Fibroblast of lung (primary cell): ENCODE measurements at regions not wholly inside any gene's neighbourhood (a gene's known extent, or its start where the extent isn't known, plus 50 kb on each side); places are given as distances from the start of the nearest gene placed in this dataset.

ENCODE experiments used
- DNase-seq, 2 donors: peaks; one replicate each; pipeline versions ENCODE4 v3.0.0 to v3.0.0-alpha.2; 2010; ENCODE audit warnings: low read depth in 2 of 2
- H2AFZ ChIP-seq: 2 replicates; pipeline ENCODE4 v1.5.1; 2012; ENCODE audit warnings: low read length, control low read depth, inconsistent platforms
- H3K27ac ChIP-seq: 2 replicates; pipeline ENCODE4 v1.5.1; 2011; ENCODE audit warnings: low read length, control low read depth; ENCODE audit not compliant: insufficient read depth
- H3K27me3 ChIP-seq: 2 replicates; pipeline ENCODE4 v1.5.1; 2011; ENCODE audit warnings: mild to moderate bottlenecking, low read length; ENCODE audit not compliant: control insufficient read depth, insufficient read depth
- H3K36me3 ChIP-seq: 2 replicates; pipeline ENCODE4 v1.5.1; 2011; ENCODE audit warnings: low read length; ENCODE audit not compliant: control insufficient read depth, insufficient read depth
- H3K4me1 ChIP-seq: 2 replicates; pipeline ENCODE4 v1.5.1; 2011; ENCODE audit warnings: low read length; ENCODE audit not compliant: control insufficient read depth, insufficient read depth; ENCODE audit errors: extremely low read depth
- H3K4me2 ChIP-seq: 2 replicates; pipeline ENCODE4 v1.5.1; 2011; ENCODE audit warnings: low read length, control low read depth; ENCODE audit not compliant: insufficient read depth; ENCODE audit errors: extremely low read depth
- H3K4me3 ChIP-seq, 4 experiments: fragments of 200-600 bp in 1 of 4; sonication (generic) in 1 of 4; replicated peaks in 1 of 4; 2 replicates each; pipeline ENCODE4 v1.5.1; 2011 to 2016; ENCODE audit warnings: low read length in 4 of 4, low read depth in 3 of 4, mild to moderate bottlenecking in 3 of 4, control low read depth in 2 of 4, inconsistent platforms in 1 of 4, mixed read lengths in 1 of 4; ENCODE audit not compliant: insufficient read depth in 1 of 4; ENCODE audit errors: control extremely low read depth in 1 of 4
- H3K79me2 ChIP-seq: 2 replicates; pipeline ENCODE4 v1.5.1; 2012; ENCODE audit warnings: mild to moderate bottlenecking, low read length, inconsistent platforms; ENCODE audit not compliant: control insufficient read depth, insufficient read depth
- H3K9ac ChIP-seq: 2 replicates; pipeline ENCODE4 v1.5.1; 2011; ENCODE audit warnings: mild to moderate bottlenecking, low read length, control low read depth; ENCODE audit not compliant: insufficient read depth
- H3K9me3 ChIP-seq: 2 replicates; pipeline ENCODE4 v1.5.1; 2012; ENCODE audit warnings: low read depth, low read length; ENCODE audit not compliant: control insufficient read depth, insufficient read depth
- H4K20me1 ChIP-seq: 2 replicates; pipeline ENCODE4 v1.5.1; 2011; ENCODE audit warnings: low read length; ENCODE audit not compliant: control insufficient read depth, insufficient read depth; ENCODE audit errors: extremely low read depth
- EZH2 ChIP-seq: IDR thresholded peaks from 2 replicates; pipeline ENCODE4 v1.5.1; 2012; ENCODE audit warnings: low read length, control low read depth, mild to moderate bottlenecking; ENCODE audit errors: missing control alignments
- TF ChIP-seq, protein P1 (sequence below), 2 donors: IDR thresholded peaks in 1 of 2; conservative IDR thresholded peaks in 1 of 2; 1 replicate in 1 of 2; 2 replicates in 1 of 2; pipeline ENCODE4 v1.5.1; 2011 to 2012; ENCODE audit warnings: low read length in 2 of 2, control low read depth in 1 of 2, inconsistent platforms in 1 of 2, low read depth in 1 of 2, mild to moderate bottlenecking in 1 of 2

DNA sequence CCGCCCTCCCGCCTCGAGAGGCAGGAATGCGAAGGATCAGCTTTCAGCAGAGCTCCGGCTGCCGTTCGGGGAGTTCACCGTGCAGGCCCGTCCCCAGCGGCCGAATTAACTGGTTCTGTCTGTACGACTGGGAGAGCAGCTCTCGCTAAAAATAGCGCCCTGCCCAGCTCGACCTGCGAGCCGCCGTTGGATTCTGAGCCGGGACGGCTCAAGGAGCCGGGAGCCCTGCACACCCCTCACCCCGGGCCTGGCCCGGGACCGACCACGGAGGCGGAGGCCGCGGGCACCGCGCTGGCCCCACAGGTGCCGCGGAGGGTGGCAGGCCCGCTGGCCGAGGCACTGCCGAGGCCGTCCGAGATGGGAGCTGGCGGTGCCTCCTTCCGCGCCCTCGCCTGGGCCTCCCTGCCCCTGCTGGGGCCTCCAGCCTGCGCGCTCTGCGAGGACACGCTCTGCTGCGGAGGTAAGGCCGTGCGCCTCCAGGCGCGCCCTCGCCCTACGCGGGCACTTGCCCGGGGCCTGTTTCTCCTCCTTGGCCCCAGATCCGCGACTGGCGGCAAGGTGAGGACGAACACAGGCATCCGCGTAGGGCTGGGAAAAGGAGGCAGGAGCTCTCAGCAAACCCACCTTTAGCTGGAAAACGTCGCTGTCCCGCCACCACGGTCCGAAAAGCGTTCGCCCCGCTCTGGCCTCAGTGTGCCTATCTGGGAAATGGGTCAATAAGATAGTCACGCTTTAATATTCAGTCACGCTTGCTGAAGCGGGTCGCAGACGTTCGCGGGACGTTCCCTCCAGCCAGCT, 53.1 kb upstream of the DAB2IP start:
- Histone ChIP-seq H3K36me3 (no peaks in the 10 kb centered on the region), H4K20me1 (no peaks in the 10 kb centered on the region), H3K4me1 (peaks cover 21% of the 10 kb centered on the region), H2AFZ (peak overlapping the region; percentile 36), H3K27me3 (peaks cover 10% of the 10 kb centered on the region), H3K4me3 (peak overlapping the region in 3 of 4 experiments; percentile 33 to 62 (median 36)), H3K4me2 (peak overlapping the region; percentile 85), H3K79me2 (no peaks in the 10 kb centered on the region), H3K9ac (peak overlapping the region; percentile 40), H3K9me3 (no peaks in the 10 kb centered on the region), H3K27ac (peak overlapping the region; percentile 66)
- no peak for TF ChIP-seq EZH2
- TF ChIP-seq, protein P1, sequence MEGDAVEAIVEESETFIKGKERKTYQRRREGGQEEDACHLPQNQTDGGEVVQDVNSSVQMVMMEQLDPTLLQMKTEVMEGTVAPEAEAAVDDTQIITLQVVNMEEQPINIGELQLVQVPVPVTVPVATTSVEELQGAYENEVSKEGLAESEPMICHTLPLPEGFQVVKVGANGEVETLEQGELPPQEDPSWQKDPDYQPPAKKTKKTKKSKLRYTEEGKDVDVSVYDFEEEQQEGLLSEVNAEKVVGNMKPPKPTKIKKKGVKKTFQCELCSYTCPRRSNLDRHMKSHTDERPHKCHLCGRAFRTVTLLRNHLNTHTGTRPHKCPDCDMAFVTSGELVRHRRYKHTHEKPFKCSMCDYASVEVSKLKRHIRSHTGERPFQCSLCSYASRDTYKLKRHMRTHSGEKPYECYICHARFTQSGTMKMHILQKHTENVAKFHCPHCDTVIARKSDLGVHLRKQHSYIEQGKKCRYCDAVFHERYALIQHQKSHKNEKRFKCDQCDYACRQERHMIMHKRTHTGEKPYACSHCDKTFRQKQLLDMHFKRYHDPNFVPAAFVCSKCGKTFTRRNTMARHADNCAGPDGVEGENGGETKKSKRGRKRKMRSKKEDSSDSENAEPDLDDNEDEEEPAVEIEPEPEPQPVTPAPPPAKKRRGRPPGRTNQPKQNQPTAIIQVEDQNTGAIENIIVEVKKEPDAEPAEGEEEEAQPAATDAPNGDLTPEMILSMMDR (conservative IDR thresholded peaks at IDR 0.05 in 1 of 2, IDR thresholded peaks at IDR 0.05 in 1 of 2; ENCODE audit: low read depth in 1 of 2, low read length in 2 of 2) = peak in 1 of 2 donors; percentile 50
- peak; percentile 81 to 87 for DNase-seq

DNA sequence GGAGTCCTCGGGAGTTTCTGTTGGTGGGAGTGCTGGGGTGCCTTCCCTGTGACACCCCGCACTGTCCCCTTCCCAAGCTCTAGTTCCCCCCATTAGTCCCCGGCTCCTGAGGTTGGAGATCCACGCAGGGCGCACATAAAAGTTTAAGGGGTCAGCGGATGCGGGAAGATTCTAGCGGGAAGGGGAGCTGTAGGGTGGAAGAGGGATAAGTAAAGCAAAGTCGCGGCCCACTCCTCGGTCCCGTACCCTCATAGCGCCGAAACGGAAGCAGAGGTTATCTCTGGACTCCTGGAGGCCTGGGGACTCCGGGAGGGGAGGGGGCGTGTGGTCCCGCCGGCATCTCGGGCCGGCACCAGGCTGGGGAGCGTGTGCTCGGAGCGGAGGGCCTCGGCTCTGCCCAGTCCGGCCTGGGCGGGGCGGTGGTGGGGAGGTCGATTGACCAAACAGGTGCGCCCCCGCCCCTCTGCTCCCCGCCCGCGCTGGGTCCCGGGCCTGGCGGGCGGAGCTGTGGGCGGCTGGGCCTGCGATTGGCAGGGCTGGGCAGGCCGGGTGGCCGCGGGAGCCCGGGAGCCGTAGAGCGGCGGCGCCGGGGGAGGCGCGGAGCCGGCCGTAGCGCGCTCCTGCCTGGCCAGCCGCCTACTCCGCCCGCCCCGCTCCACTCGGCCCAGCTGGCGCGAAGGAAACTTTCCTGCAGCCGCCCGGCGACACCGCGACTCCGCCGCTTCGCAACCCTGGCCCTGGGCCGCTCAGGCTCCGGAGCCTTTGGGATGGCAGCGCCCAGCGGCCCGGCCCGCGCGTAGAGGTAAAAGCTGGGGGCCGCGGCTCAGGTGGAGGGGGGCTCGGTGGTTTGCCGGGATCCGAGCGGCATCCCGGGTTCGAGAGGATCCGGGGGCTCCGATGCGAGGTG, 52.2 kb upstream of the DAB2IP start:
- peak overlapping the region; percentile 49 for H3K9ac ChIP-seq

More for the DNA sequence above, 52.2 kb upstream of the DAB2IP start:
- Histone ChIP-seq H2AFZ (no peak overlapping the region), H3K36me3 (no peaks in the 10 kb centered on the region), H3K27ac (peak overlapping the region; percentile 66), H3K4me2 (peak overlapping the region; percentile 85), H3K4me3 (peak overlapping the region; percentile 10 to 62 (median 46)), H3K27me3 (peaks cover 10% of the 10 kb centered on the region), H4K20me1 (no peaks in the 10 kb centered on the region), H3K79me2 (no peaks in the 10 kb centered on the region), H3K4me1 (peaks cover 21% of the 10 kb centered on the region), H3K9me3 (no peaks in the 10 kb centered on the region)
- TF ChIP-seq, protein P1 (conservative IDR thresholded peaks at IDR 0.05 in 1 of 2, IDR thresholded peaks at IDR 0.05 in 1 of 2; ENCODE audit: low read depth in 1 of 2, low read length in 2 of 2) = no peak
- no peak for TF ChIP-seq EZH2
- peak in 1 of 2 donors; percentile 47 for DNase-seq
